GM18520 (cell line): ENCODE measurements at regions not wholly inside any gene's neighbourhood (a gene's known extent, or its start where the extent isn't known, plus 50 kb on each side); places are given as distances from the start of the nearest gene placed in this dataset.

Experiments
- ATAC-seq: cut with Tn5 transposase; IDR thresholded peaks from one replicate; pipeline ENCODE4 v1.9.1; 2021; ENCODE audit not compliant: unreplicated experiment

DNA sequence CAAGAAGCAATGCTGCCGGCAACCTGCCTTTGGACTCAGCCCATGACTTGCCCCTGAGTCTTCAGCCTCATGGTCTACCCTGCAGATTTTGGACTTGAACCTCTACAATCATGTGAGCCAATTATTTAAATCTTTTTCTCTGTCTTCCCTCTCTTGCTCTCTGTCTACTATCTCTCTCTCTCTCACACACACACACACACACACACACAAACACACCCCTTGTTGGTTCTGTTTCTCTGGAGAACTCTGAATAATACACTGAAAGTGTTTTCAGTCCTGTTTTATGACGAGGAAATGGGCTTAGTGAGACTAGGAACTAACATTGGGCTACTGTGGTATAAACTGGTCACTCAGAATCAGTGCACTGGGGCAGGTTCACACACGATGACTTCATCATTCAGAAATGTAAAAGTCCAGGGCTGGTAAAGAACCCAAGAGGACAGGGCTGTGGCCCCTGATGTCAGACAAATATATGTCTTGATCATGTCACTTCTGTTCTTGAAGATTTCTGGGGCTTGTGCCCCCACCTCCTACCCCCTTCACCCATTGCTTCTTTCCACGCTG is 266.1 kb upstream of the SIX2 start:
- no peak for ATAC-seq

DNA sequence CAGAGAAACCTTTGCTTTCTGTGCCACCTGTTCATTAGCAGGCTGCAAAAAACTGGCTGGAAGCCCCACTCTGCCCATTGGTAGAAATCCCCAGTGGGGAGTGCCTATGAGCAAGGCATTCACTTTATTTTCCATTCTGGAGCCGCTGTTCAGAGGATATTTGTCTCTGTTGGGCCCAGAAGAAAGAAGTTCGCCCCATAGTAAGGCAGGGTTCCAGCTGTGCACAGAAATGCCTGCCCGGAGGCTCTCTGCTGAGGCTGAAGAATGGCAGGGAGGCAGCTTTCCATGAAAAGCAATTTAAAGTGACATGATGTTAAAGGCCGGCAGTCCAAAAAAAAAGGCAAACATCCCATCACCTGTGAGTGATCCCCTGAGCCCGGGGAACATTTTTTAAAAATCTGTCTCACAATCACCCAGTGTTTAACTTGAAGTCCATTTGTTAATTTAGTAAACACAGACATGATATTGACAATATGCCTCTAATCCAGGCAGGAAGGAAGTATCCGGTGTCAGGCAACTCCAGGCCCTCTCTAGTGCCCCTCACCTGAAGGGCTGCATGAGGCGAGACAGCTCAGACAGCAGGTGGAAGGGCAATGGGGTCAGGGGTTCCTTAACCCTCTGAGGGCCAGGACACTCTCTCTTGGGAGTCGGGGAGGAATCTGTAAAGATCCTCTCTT is 265.1 kb upstream of the SIX2 start:
- no peak for ATAC-seq

DNA sequence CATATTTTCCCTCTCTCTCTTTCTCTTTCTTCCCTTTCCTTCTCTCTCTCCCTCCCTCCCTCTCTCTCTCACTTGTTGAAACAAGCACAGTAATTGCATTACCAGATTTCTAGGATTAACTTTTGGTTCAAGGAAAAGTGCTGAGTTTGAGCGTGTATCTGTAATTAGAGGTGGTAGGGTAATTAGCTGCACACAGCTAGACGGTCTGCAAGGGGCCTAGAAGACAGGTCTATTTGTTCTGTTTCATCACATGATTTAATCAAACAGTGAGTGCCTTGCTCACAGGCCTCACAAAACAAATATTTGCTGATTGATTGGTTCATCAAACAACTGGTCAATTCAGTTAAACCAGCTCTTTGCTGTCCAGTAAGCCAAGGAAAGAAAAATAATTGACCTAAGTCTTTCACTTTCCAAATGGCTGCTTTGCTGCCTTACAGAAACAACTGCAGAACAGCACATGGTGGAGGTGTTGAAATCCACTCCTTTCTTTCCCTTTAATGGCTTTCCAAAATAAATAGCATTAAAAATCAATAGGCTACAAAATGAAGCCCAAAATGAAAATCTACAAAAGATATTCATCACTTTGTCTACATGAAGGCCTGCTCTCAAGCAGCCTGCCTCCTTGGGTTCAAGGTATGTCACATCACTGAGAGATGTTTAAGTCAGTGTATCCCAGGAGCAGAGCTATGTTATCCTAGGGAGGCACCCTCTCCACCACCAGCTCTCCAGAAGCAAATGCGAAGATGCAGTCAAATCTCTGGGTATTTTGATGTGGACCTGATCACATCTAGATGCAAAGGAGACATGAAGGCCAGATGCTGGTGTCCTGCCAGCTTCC is 264.4 kb upstream of the SIX2 start:
- ATAC-seq, result no peak

- no peak for ATAC-seq
These were observed 263.5 kb upstream of the SIX2 start for GRCh38 chr2:45272549-45273265.

- no peak for ATAC-seq
These were observed 260.0 kb upstream of the SIX2 start for GRCh38 chr2:45269149-45269793.

DNA sequence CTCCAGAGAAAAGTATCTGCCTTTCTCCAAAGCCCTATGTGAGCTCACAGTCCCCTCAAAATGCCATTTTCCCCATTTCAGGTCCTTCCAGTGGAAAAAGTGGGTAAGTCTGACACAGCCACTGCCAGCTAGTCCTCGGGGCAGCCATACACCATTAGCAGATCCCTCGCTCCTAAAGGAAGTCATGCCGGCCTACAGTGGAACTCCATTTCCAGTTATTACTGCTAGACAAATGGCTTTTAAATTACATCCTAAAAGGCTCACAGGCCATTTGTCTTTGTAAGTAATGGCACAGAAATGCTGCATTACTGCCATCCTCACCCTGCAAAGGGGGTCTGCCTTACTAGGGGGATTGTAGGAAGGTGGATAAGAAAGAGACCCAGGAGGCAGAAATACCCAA is 259.4 kb upstream of the SIX2 start:
- ATAC-seq, result no peak

GRCh38 chr2:45267062-45267792 is 258.0 kb upstream of the SIX2 start:
- ATAC-seq, result no peak

DNA sequence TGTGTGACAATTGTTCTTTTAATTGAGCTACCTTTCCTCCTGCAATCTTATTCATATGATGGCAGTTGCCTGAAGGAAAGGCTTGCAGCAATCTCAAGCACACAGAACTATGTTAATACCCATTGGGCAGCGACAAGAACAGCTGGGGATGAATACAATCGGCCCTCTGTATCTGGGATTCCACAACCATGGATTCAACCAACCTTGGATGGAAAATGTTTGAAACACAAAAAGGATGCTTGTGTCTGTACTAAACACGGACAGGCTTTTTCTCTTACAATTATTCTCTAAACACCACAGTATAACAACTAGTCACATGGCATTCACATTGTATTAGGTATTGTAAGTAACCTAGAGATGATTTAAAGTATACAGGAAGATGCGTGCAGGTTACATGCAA is 256.1 kb upstream of the SIX2 start:
- ATAC-seq, result no peak

DNA sequence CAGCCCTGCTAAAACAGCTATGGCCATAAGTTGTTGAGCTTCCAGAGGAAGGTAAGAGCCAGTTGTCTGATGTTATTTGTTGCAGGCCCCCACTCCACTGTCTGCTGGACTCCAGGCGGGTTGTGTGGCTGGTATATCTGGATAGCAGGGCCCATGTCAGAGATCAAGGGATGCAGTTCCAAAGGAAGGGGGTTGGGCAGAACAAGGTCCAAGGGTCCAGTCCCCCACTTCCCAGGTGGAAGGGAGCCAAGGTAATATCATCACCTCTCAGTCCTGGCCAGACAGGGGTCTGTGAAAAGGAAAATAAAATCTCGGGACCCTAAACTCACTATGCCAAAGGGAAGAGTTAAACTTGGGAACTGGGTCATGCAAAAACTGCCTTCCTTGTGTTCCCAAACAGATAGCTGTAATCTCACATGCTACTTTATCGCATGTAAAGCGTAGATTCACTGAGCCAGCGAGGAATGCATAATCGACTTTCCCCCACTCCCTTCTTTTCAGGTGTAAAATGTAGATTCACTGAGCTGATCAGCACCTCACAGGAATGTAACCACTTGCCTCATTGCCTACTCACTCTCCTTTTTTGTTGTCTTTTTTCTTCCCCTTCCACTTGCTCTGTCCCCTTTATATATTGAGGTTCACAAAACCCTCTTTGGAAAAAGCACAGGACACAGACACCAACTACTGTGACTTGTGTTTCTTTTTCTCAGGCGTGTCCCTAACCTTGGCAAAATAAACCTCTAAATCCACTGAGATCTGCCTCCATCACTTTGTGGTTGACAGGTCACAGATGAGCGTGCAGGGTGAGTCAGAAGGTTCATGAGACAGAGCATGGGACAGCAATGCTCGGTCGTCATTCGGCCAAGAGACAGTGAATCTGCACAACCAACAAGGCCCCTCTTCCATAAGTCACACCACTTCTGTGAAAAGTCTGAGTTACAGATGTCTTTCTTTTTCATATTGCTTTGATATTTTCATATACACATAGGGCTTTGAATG is 255.3 kb upstream of the SIX2 start:
- ATAC-seq, result no peak

GRCh38 chr2:45263147-45263546 is 253.9 kb upstream of the SIX2 start:
- ATAC-seq, result no peak

GRCh38 chr2:45261746-45262145 is 252.5 kb upstream of the SIX2 start:
- ATAC-seq, result no peak

DNA sequence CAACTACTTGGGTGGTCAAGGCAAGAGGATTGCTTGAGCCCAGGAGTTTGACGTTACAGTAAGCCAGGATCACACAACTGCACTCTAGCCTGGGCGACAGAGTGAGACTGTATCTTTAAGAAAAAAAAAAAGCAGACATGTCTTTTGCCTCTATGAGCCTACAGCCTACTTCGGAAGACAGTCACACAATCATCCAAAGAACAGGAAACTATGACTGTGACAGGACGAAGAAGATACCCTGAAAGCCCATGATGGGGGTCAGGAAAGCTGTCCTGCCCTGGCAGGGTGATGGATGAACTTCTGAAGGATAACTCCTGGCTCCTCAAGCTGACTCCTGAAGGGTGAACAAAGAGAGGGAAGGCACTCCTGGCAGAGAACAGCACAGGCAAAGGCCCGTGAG is 251.7 kb upstream of the SIX2 start:
- ATAC-seq, result no peak

DNA sequence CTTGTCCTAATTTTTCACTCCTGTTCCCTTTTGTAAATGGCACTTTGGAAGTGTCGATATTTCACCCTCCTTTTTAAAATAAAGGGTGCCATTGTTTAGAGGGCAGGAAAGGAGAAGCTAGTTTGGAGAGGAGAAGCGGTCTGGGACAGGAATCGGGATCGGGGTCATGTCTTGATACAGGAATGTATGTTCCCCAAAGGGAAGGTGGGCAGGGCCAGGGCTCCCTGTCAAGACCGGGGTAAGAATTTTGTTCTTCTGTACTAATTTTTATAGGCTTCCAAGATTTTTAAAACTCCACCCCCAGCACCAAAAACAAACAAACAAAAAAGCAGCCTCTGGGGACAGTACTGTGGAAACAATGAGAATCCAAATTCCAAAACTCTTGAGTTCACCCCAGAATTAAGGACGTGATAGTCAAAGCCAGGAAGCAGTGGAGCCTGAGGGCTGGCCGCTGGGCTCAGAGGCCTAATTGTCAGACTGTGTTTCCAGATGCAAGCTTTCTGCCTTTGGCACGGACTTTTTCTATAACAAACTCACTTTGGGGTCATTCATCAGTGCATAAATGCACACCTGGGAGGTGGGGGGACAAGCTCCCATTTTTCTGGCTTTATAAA is 250.4 kb upstream of the SIX2 start:
- ATAC-seq, result no peak

- ATAC-seq, result no peak
These were observed 249.9 kb upstream of the SIX2 start for GRCh38 chr2:45259138-45259537.

DNA sequence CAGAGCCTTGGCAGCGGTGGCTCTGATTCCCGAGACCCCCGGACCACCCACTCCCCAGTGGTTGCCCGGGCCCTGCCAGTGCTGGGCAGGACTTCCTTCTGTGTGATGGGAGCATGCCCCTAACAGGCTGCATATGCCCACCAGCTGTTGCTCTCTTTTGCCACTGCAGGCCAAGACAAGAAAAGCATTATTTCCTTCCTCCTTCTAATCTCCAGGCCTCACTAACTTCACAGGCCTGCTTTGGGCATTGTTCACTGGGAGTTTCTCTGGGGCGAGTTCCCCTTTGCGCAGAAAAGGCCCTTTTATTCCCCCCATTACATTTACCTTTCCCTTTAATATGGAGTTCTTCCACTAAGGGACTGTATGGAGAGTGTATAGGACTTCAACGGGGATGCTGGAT is 249.1 kb upstream of the SIX2 start:
- no peak for ATAC-seq

GRCh38 chr2:45257820-45258219 is 248.6 kb upstream of the SIX2 start:
- ATAC-seq, result no peak

DNA sequence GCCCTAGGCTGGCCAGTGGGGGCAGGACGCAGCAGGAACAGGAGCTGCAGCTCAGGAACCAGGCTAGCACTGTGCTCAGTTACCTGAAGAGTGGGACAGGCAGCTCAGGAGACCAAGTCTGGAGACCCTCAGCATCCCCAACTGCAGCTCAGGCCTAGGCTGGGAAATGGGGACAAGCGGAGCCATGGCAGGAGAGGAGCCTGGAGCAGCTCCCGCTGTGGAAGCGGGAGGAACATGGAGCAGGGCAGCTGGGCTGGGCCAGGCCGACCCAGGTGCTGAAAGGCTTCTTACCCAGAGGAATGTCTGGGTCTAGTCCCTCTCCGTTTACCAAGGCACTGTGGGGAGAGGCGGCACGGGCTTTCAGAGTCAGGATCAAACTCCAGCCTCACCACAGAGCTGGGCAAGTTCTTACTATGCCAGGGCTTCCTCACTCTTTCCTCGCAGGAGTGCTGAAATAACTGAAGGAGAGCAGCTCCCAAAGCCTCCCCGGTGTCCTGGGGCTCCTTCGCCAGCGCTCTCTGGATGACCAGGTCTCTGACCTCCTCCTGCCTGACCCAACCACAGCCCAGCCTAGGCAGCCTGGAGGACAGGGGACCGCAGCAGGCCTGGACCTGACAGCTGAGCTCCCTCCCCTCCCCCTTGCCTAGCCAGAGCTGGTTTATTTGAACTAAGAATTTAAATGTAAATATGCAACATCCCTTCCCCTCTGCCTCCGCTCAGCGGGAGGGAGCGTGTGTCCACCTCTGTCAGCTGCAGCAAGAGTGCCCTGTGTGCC is 247.8 kb upstream of the SIX2 start:
- ATAC-seq, result no peak
